GM12878 (cell line): ENCODE measurements at regions not wholly inside any gene's neighbourhood (a gene's known extent, or its start where the extent isn't known, plus 50 kb on each side); places are given as distances from the start of the nearest gene placed in this dataset.

Source experiments
- ATAC-seq: fragments of 200-7000 bp; cut with Tn5 transposase; 3 replicates; pipeline ENCODE4 v1.9.1; 2020; ENCODE audit warnings: mild to moderate bottlenecking, moderate library complexity
- BruUV-seq: library from RNA; stranded (reverse); fragments of 400-500 nt; replicated peaks from 2 replicates; lab custom pipeline; 2021; lab: Mats Ljungman, UMichigan
- CTCF ChIA-PET: fragments of 300-600 bp; sonication (Branson Sonifier 250); formaldehyde crosslinking; extraction: SDS; loops from one replicate; lab custom pipeline; 2021; ENCODE audit warnings: inconsistent platforms; lab: Yijun Ruan, JAX
- POLR2A ChIA-PET: fragments of 350-600 bp; formaldehyde crosslinking; extraction: SDS; loops from one replicate; lab custom pipeline; 2021; ENCODE audit warnings: inconsistent platforms; lab: Charles Lee
- RAD21 ChIA-PET: fragments of 300-600 bp; sonication (Branson Sonifier 250); formaldehyde crosslinking; loops from one replicate; lab custom pipeline; 2023; ENCODE audit warnings: antibody characterized with exemption; ENCODE audit not compliant: unreplicated experiment; lab: Charles Lee
- SMC1A ChIA-PET: fragments of 300-600 bp; sonication (Branson Sonifier 250); formaldehyde crosslinking; loops from one replicate; lab custom pipeline; 2023; ENCODE audit not compliant: unreplicated experiment, uncharacterized antibody; lab: Charles Lee
- DNase-seq: peaks from one replicate; pipeline ENCODE4 v3.0.0-alpha.2; 2011; ENCODE audit warnings: low read depth, low spot score
- FAIRE-seq: peaks from 3 replicates; lab custom pipeline; 2011; peaks lifted over from hg19 to GRCh38; lab: Jason Lieb, UNC
- H2AFZ ChIP-seq: 2 replicates; pipeline ENCODE4 v1.6.0; 2011; ENCODE audit warnings: low read depth, low read length, control low read depth; ENCODE audit not compliant: control insufficient read depth
- H3K27ac ChIP-seq: 2 replicates; pipeline ENCODE4 v1.5.1; 2011; ENCODE audit warnings: control low read depth; ENCODE audit not compliant: control insufficient read depth, insufficient read depth
- H3K27me3 ChIP-seq, 2 experiments: replicated peaks in 1 of 2; 2 replicates each; pipeline versions ENCODE4 v1.6.0 to v1.6.1; 2011; ENCODE audit warnings: low read length in 1 of 2; ENCODE audit not compliant: control insufficient read depth in 2 of 2, insufficient read depth in 2 of 2
- H3K36me3 ChIP-seq, 2 experiments: 2 replicates each; pipeline ENCODE4 v1.5.1; 2011; ENCODE audit warnings: low read length in 1 of 2; ENCODE audit not compliant: control insufficient read depth in 2 of 2, insufficient read depth in 2 of 2
- H3K4me1 ChIP-seq: 2 replicates; pipeline ENCODE4 v1.6.1; 2011; ENCODE audit warnings: mild to moderate bottlenecking, low read length, moderate library complexity, mixed read lengths; ENCODE audit not compliant: control insufficient read depth, insufficient read depth
- H3K4me2 ChIP-seq: 2 replicates; pipeline ENCODE4 v1.6.0; 2011; ENCODE audit warnings: control low read depth; ENCODE audit not compliant: control insufficient read depth, insufficient read depth
- H3K4me3 ChIP-seq: fragments of 200-600 bp; sonication (generic); 2 replicates; pipeline ENCODE4 v1.5.1; 2016
- H3K79me2 ChIP-seq: 2 replicates; pipeline ENCODE4 v1.6.0; 2011; ENCODE audit warnings: low read length; ENCODE audit not compliant: control insufficient read depth, insufficient read depth
- H3K9ac ChIP-seq: 2 replicates; pipeline ENCODE4 v1.8.0; 2011; ENCODE audit warnings: low read length, control low read depth, mixed read lengths; ENCODE audit not compliant: control insufficient read depth, insufficient read depth
- H3K9me3 ChIP-seq: replicated peaks from 3 replicates; pipeline ENCODE4 v1.5.1; 2011; ENCODE audit warnings: mild to moderate bottlenecking, low read length; ENCODE audit not compliant: control insufficient read depth, insufficient read depth
- H4K20me1 ChIP-seq: 2 replicates; pipeline ENCODE4 v1.6.0; 2011; ENCODE audit not compliant: control insufficient read depth, insufficient read depth
- CBFB ChIP-seq: IDR thresholded peaks from 2 replicates; pipeline ENCODE4 v1.6.1; 2016; ENCODE audit warnings: antibody characterized with exemption, low read depth
- CEBPZ ChIP-seq: fragments of 150-350 bp; IDR thresholded peaks from 2 replicates; pipeline ENCODE4 v1.6.1; 2016; ENCODE audit warnings: low read depth, low read length
- CHD1 ChIP-seq: IDR thresholded peaks from 2 replicates; pipeline ENCODE4 v1.6.1; 2012; ENCODE audit warnings: low read depth, low read length, improper control_type of control experiment
- ELK1 ChIP-seq: IDR thresholded peaks from 2 replicates; pipeline ENCODE4 v1.6.1; 2012; ENCODE audit warnings: low read depth, low read length, improper control_type of control experiment
- ESRRA ChIP-seq: IDR thresholded peaks from 2 replicates; pipeline ENCODE4 v1.6.1; 2012; ENCODE audit warnings: mild to moderate bottlenecking, low read length, improper control_type of control experiment
- HDAC6 ChIP-seq: fragments of 200-600 bp; sonication (generic); IDR thresholded peaks from one replicate; pipeline ENCODE4 v1.8.0; 2017; ENCODE audit warnings: antibody characterized with exemption; ENCODE audit not compliant: unreplicated experiment
- RCOR1 ChIP-seq: conservative IDR thresholded peaks from 2 replicates; pipeline ENCODE4 v1.6.1; 2012; ENCODE audit warnings: low read depth, low read length, improper control_type of control experiment
- SRF ChIP-seq, 2 experiments: IDR thresholded peaks; 2 replicates each; pipeline ENCODE4 v1.6.1; 2011; ENCODE audit warnings: low read depth in 2 of 2, low read length in 2 of 2, mild to moderate bottlenecking in 1 of 2, moderate library complexity in 1 of 2
- ZBTB40 ChIP-seq: fragments of 450-650 bp; IDR thresholded peaks from 2 replicates; pipeline ENCODE4 v1.6.1; 2016; ENCODE audit warnings: mild to moderate bottlenecking, moderate library complexity, borderline replicate concordance
- ZNF687 ChIP-seq: fragments of 450-650 bp; IDR thresholded peaks from 2 replicates; pipeline ENCODE4 v1.6.1; 2017; ENCODE audit warnings: mild to moderate bottlenecking, moderate library complexity
- in situ Hi-C: fragments of 300-500 bp; cut with MboI; formaldehyde crosslinking; loops from 9 replicates; pipeline ENCODE4 v1.14.3; 2018; ENCODE audit warnings: mixed read lengths
- intact Hi-C: fragments of 100-400 bp; cut with micrococcal nuclease; formaldehyde crosslinking; loops from one replicate; pipeline ENCODE4 v1.14.2; 2022; ENCODE audit not compliant: unreplicated experiment
- TF ChIP-seq, protein P1 (sequence below): fragments of 450-650 bp; IDR thresholded peaks from 2 replicates; pipeline ENCODE4 v1.6.1; 2016; ENCODE audit warnings: mild to moderate bottlenecking

DNA sequence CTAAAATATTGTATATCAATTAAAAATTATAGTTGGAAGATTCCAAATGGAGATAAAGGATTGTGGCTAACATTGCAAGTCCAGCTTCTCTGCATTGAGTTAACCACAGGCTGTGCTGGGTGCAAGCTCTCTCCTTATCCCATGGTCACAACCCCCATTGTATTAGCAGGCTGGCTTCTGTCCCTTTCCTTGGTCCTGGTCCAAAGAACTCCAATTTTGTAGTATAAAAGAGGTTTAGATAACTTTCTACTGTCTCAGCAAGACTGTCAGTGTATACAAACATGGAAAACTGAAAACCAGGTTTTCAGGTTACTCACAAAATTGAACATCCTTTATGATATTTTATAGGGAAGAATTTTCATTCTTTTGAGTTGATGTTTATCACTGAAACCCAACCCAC, 76.6 kb upstream of the HS3ST3A1 start:
- no peaks in the 10 kb centered on the region for H3K36me3 ChIP-seq
- DNase-seq (no peak), FAIRE-seq (no peak), ATAC-seq (no peak)
- no peak overlapping the region for H3K4me3 ChIP-seq
- in situ Hi-C loops (no loop called here), intact Hi-C loops (no loop called here)
- no peaks in the 10 kb centered on the region for H4K20me1 ChIP-seq
- no peaks in the 10 kb centered on the region for H3K9me3 ChIP-seq
- H2AFZ ChIP-seq, result no peak overlapping the region
- no peak overlapping the region for H3K27ac ChIP-seq
- ChIA-PET SMC1A (no interaction called here), RAD21 (no interaction called here), CTCF (no interaction called here), POLR2A (no interaction called here)
- no peak overlapping the region for H3K4me2 ChIP-seq
- no TSS peak for BruUV-seq
- no peaks in the 10 kb centered on the region for H3K79me2 ChIP-seq
- no peak overlapping the region for H3K9ac ChIP-seq
- H3K27me3 ChIP-seq, result no peaks in the 10 kb centered on the region
- no peaks in the 10 kb centered on the region for H3K4me1 ChIP-seq
- no peak for TF ChIP-seq SRF (IDR thresholded peaks at IDR 0.05; ENCODE audit: low read depth in 2 of 2, low read length in 2 of 2)
- no peak for TF ChIP-seq CBFB
- no peak for TF ChIP-seq ZNF687
- TF ChIP-seq, protein P1, sequence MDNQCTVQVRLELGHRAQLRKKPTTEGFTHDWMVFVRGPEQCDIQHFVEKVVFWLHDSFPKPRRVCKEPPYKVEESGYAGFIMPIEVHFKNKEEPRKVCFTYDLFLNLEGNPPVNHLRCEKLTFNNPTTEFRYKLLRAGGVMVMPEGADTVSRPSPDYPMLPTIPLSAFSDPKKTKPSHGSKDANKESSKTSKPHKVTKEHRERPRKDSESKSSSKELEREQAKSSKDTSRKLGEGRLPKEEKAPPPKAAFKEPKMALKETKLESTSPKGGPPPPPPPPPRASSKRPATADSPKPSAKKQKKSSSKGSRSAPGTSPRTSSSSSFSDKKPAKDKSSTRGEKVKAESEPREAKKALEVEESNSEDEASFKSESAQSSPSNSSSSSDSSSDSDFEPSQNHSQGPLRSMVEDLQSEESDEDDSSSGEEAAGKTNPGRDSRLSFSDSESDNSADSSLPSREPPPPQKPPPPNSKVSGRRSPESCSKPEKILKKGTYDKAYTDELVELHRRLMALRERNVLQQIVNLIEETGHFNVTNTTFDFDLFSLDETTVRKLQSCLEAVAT, result no peak
- no peak for TF ChIP-seq CHD1
- no peak for TF ChIP-seq HDAC6
- TF ChIP-seq ZBTB40, result no peak
- TF ChIP-seq CEBPZ, result no peak
- TF ChIP-seq ELK1, result no peak
- TF ChIP-seq ESRRA, result no peak
- TF ChIP-seq RCOR1, result no peak
